ENCODE measurements at regions not wholly inside any gene's neighbourhood (a gene's known extent, or its start where the extent isn't known, plus 50 kb on each side); places are given as distances from the start of the nearest gene placed in this dataset.
A peak's percentile ranks its signal among the peaks of the same experiment; 100 is the strongest.

DNA sequence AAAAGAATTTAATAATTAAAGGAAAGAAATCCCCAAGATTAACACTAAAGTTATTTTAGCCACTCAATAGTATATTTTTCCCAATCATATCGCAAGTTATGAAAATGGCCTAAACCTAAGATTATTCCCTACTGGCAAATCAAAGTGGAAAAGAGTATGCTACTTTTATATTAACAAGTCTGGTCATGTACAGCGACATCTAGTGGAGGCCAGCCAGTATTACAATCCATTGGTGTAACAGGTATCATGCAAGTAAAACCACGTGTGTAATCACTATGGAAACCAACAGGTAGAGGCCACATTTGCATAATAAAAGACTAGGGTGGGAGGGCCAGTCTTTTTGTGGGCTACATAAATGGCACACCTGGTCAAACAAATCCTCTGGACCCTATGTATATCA is 976.4 kb upstream of the CDH9 start:
- H3K4me2 ChIP-seq, result no peak overlapping the region
- H3K9ac ChIP-seq, result no peak overlapping the region
- H3K79me2 ChIP-seq (ENCODE audit: insufficient read depth, low read depth), result no peaks in the 10 kb centered on the region
- H3K27ac ChIP-seq, result no peak overlapping the region
- H3K4me1 ChIP-seq (ENCODE audit: low read depth, poor library complexity, severe bottlenecking), result no peaks in the 10 kb centered on the region
- no peak overlapping the region for H2AFZ ChIP-seq (ENCODE audit: low read depth)
- H3K27me3 ChIP-seq (ENCODE audit: insufficient read depth, low read depth), result no peaks in the 10 kb centered on the region
- TF ChIP-seq, protein P1, sequence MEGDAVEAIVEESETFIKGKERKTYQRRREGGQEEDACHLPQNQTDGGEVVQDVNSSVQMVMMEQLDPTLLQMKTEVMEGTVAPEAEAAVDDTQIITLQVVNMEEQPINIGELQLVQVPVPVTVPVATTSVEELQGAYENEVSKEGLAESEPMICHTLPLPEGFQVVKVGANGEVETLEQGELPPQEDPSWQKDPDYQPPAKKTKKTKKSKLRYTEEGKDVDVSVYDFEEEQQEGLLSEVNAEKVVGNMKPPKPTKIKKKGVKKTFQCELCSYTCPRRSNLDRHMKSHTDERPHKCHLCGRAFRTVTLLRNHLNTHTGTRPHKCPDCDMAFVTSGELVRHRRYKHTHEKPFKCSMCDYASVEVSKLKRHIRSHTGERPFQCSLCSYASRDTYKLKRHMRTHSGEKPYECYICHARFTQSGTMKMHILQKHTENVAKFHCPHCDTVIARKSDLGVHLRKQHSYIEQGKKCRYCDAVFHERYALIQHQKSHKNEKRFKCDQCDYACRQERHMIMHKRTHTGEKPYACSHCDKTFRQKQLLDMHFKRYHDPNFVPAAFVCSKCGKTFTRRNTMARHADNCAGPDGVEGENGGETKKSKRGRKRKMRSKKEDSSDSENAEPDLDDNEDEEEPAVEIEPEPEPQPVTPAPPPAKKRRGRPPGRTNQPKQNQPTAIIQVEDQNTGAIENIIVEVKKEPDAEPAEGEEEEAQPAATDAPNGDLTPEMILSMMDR (conservative IDR thresholded peaks at IDR 0.05; ENCODE audit: low read depth, low read length), result peak; percentile 91
- no peaks in the 10 kb centered on the region for H4K20me1 ChIP-seq (ENCODE audit: insufficient read depth)
- no peak overlapping the region for H3K4me3 ChIP-seq (IDR thresholded peaks at IDR 0.05; ENCODE audit: insufficient read depth, low read depth, low read length)
- no peaks in the 10 kb centered on the region for H3K36me3 ChIP-seq (ENCODE audit: insufficient read depth)

DNA sequence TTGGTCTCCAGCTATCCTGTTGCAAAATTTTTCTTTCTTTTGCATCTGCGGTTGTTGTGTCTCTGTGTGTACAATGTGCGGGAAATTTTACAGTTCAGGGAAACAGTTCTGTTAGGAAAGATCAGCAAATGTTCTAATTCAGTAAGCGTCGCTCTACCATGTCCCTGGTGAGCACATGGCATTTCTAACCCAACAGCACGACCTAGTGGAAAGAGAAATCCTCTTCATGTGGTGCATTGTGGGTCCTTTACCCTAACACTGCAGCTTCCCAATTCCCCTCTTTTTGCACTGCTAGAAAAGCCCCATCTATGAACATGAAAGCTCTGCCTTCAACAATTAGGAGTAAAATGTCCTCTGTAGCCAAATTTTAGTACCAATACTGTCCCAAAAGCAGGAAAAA is 974.2 kb upstream of the CDH9 start:
- no peaks in the 10 kb centered on the region for H3K79me2 ChIP-seq (ENCODE audit: insufficient read depth, low read depth)
- H4K20me1 ChIP-seq (ENCODE audit: insufficient read depth), result no peaks in the 10 kb centered on the region
- H3K4me3 ChIP-seq (IDR thresholded peaks at IDR 0.05; ENCODE audit: insufficient read depth, low read depth, low read length), result no peak overlapping the region
- no peaks in the 10 kb centered on the region for H3K4me1 ChIP-seq (ENCODE audit: low read depth, poor library complexity, severe bottlenecking)
- no peak overlapping the region for H3K27ac ChIP-seq
- no peak overlapping the region for H2AFZ ChIP-seq (ENCODE audit: low read depth)
- TF ChIP-seq, protein P1 (conservative IDR thresholded peaks at IDR 0.05; ENCODE audit: low read depth, low read length), result peak; percentile 52
- no peak overlapping the region for H3K9ac ChIP-seq
- no peaks in the 10 kb centered on the region for H3K27me3 ChIP-seq (ENCODE audit: insufficient read depth, low read depth)
- H3K36me3 ChIP-seq (ENCODE audit: insufficient read depth), result no peaks in the 10 kb centered on the region
- H3K4me2 ChIP-seq, result no peak overlapping the region

DNA sequence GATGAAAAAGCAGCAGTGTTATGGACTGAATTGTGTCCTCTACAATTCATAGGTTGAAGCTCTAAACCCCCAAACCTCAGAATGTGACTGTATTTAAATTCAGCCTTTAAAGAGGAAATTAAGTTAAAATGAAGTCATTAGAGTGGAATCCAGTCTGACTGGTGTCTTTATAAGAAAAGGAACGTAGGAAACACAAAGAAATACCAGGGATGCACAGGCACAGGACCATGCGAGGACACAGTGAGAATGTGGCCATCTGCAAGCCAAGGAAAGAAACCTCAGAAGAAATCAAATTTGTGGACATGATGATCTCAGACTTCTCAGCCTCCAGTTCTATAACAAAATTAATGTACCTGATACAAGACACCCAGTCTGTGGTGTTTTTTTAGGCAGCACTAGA is 971.2 kb upstream of the CDH9 start:
- Histone ChIP-seq H3K9ac (no peak overlapping the region), H3K4me2 (no peak overlapping the region), H2AFZ (ENCODE audit: low read depth) (no peak overlapping the region), H3K36me3 (ENCODE audit: insufficient read depth) (no peaks in the 10 kb centered on the region), H3K27ac (no peak overlapping the region), H3K4me1 (ENCODE audit: low read depth, poor library complexity, severe bottlenecking) (no peaks in the 10 kb centered on the region), H4K20me1 (ENCODE audit: insufficient read depth) (no peaks in the 10 kb centered on the region), H3K27me3 (ENCODE audit: insufficient read depth, low read depth) (no peaks in the 10 kb centered on the region), H3K4me3 (IDR thresholded peaks at IDR 0.05; ENCODE audit: insufficient read depth, low read depth, low read length) (no peak overlapping the region), H3K79me2 (ENCODE audit: insufficient read depth, low read depth) (no peaks in the 10 kb centered on the region)
- TF ChIP-seq, protein P1 (conservative IDR thresholded peaks at IDR 0.05; ENCODE audit: low read depth, low read length), result no peak

DNA sequence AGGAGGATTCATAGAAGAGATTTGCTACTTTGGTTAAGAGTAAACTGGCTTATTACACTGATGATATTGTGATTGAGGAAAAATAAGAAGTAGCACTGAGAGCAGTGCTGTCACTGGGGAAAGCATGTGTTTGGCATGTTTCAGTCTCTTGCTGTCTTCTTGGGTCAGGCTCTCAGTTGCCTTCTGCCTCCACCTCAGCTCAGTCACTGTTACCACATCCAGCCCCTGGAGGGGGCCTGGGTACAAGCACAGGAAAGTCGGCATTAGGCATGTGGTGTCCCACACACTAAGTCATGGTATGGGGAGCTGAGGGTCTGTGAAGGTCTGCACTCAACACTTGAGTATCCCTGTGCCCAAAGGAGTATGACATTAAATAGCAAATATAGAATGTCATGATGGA is 958.3 kb upstream of the CDH9 start:
- Histone ChIP-seq H3K27ac (peak overlapping the region; percentile 26; the same call in 1 of the 2 replicates), H3K27me3 (ENCODE audit: insufficient read depth, low read depth) (no peaks in the 10 kb centered on the region), H3K4me3 (IDR thresholded peaks at IDR 0.05; ENCODE audit: insufficient read depth, low read depth, low read length) (no peak overlapping the region), H3K9ac (peak overlapping the region; percentile 19; the same call in 1 of the 2 replicates), H4K20me1 (ENCODE audit: insufficient read depth) (no peaks in the 10 kb centered on the region), H3K79me2 (ENCODE audit: insufficient read depth, low read depth) (no peaks in the 10 kb centered on the region), H2AFZ (ENCODE audit: low read depth) (peak overlapping the region; percentile 62), H3K36me3 (ENCODE audit: insufficient read depth) (no peaks in the 10 kb centered on the region), H3K4me2 (peak overlapping the region; percentile 80), H3K4me1 (ENCODE audit: low read depth, poor library complexity, severe bottlenecking) (peaks cover 8% of the 10 kb centered on the region)
- TF ChIP-seq, protein P1 (conservative IDR thresholded peaks at IDR 0.05; ENCODE audit: low read depth, low read length), result no peak
